Naive thymus-derived CD4-positive, alpha-beta T cell (primary cell): ENCODE measurements at regions not wholly inside any gene's neighbourhood (a gene's known extent, or its start where the extent isn't known, plus 50 kb on each side); places are given as distances from the start of the nearest gene placed in this dataset.

Experiments used
- ATAC-seq: fragments of 150-1000 bp; cut with Tn5 transposase; 2 replicates; pipeline ENCODE4 v1.10.0; 2021; ENCODE audit warnings: mild to moderate bottlenecking, moderate library complexity
- CTCF ChIA-PET: fragments of 350-600 bp; sonication (Branson Sonifier 250); formaldehyde crosslinking; loops from one replicate; lab custom pipeline; 2021; ENCODE audit warnings: antibody characterized with exemption; lab: Charles Lee
- POLR2A ChIA-PET: fragments of 350-600 bp; sonication (Branson Sonifier 250); formaldehyde crosslinking; loops from one replicate; lab custom pipeline; 2021; ENCODE audit warnings: antibody characterized with exemption, inconsistent platforms; lab: Charles Lee
- DNase-seq, 9 donors: peaks; one replicate each; pipeline versions ENCODE4 v3.0.0 to v3.0.0-alpha.2; 2020 to 2022; ENCODE audit warnings: mixed read lengths in 1 of 9
- H3K27ac ChIP-seq: one replicate; pipeline ENCODE4 v1.7.0; 2013; ENCODE audit warnings: mild to moderate bottlenecking, low read depth, low read length, moderate library complexity
- H3K27me3 ChIP-seq, 2 donors: one replicate each; pipeline ENCODE4 v1.7.0; 2013; ENCODE audit warnings: low read length in 2 of 2, mild to moderate bottlenecking in 2 of 2, moderate library complexity in 2 of 2; ENCODE audit not compliant: control insufficient read depth in 2 of 2, insufficient read depth in 2 of 2
- H3K36me3 ChIP-seq, 3 experiments: 1 replicate in 2 of 3; 2 replicates in 1 of 3; pipeline ENCODE4 v1.7.0; 2013; ENCODE audit warnings: low read length in 3 of 3, mild to moderate bottlenecking in 3 of 3, moderate library complexity in 1 of 3; ENCODE audit not compliant: insufficient read depth in 3 of 3, control insufficient read depth in 2 of 3
- H3K4me1 ChIP-seq, 2 donors: one replicate each; pipeline ENCODE4 v1.7.0; 2013; ENCODE audit warnings: low read length in 2 of 2, mild to moderate bottlenecking in 2 of 2, moderate library complexity in 1 of 2; ENCODE audit not compliant: control insufficient read depth in 2 of 2, insufficient read depth in 2 of 2
- H3K4me3 ChIP-seq: 2 replicates; pipeline ENCODE4 v1.7.0; 2013; ENCODE audit warnings: mild to moderate bottlenecking, low read length
- H3K9me3 ChIP-seq, 3 experiments: 1 replicate in 2 of 3; 2 replicates in 1 of 3; pipeline ENCODE4 v1.7.0; 2013; ENCODE audit warnings: low read length in 3 of 3; ENCODE audit not compliant: control insufficient read depth in 2 of 3
- H3K27ac Mint-ChIP-seq, 9 donors: one replicate each; pipeline ENCODE4 v1.8.0; 2020 to 2022; ENCODE audit warnings: mixed read lengths in 9 of 9, mild to moderate bottlenecking in 8 of 9, moderate library complexity in 5 of 9, inconsistent platforms in 2 of 9
- H3K27me3 Mint-ChIP-seq, 5 donors: one replicate each; pipeline ENCODE4 v1.8.0; 2021 to 2022; ENCODE audit warnings: mixed read lengths in 5 of 5, mild to moderate bottlenecking in 1 of 5
- H3K36me3 Mint-ChIP-seq, 5 donors: one replicate each; pipeline ENCODE4 v1.8.0; 2020 to 2022; ENCODE audit warnings: mixed read lengths in 5 of 5, mild to moderate bottlenecking in 3 of 5, inconsistent platforms in 1 of 5
- H3K4me1 Mint-ChIP-seq, 7 donors: one replicate each; pipeline ENCODE4 v1.8.0; 2020 to 2022; ENCODE audit warnings: mixed read lengths in 7 of 7, mild to moderate bottlenecking in 3 of 7, inconsistent platforms in 1 of 7
- H3K4me3 Mint-ChIP-seq, 10 donors: one replicate each; pipeline ENCODE4 v1.8.0; 2020 to 2022; ENCODE audit warnings: mild to moderate bottlenecking in 10 of 10, mixed read lengths in 10 of 10, moderate library complexity in 6 of 10, inconsistent platforms in 2 of 10
- H3K9me3 Mint-ChIP-seq, 11 donors: one replicate each; pipeline ENCODE4 v1.8.0; 2020 to 2022; ENCODE audit warnings: mixed read lengths in 11 of 11, mild to moderate bottlenecking in 4 of 11, inconsistent platforms in 1 of 11, moderate library complexity in 1 of 11
- intact Hi-C, 2 donors: fragments of 100-400 bp; cut with micrococcal nuclease; formaldehyde crosslinking; loops; one replicate each; pipeline ENCODE4 v1.15.1; 2023

GRCh38 chr16:54996186-54996585, 65.5 kb downstream of the IRX5 start:
- H3K27me3 Mint-ChIP-seq = peaks cover 0 to 36% (median 16%) of the 10 kb centered on the region in 5 donors
- intact Hi-C loops = no loop called here
- CTCF ChIA-PET = no interaction called here
- DNase-seq = no peak
- ATAC-seq = no peak
- H3K27ac Mint-ChIP-seq = no peak overlapping the region
- no peaks in the 10 kb centered on the region for H3K4me1 ChIP-seq
- POLR2A ChIA-PET = no interaction called here
- no peaks in the 10 kb centered on the region for H3K4me1 Mint-ChIP-seq
- no peaks in the 10 kb centered on the region for H3K9me3 ChIP-seq
- H3K4me3 ChIP-seq = no peak overlapping the region
- H3K27ac ChIP-seq = no peak overlapping the region
- H3K36me3 Mint-ChIP-seq = no peaks in the 10 kb centered on the region
- H3K4me3 Mint-ChIP-seq = no peak overlapping the region
- no peaks in the 10 kb centered on the region for H3K36me3 ChIP-seq
- H3K9me3 Mint-ChIP-seq = peaks cover 0 to 2% (median 0%) of the 10 kb centered on the region in 11 donors
- no peaks in the 10 kb centered on the region for H3K27me3 ChIP-seq

DNA sequence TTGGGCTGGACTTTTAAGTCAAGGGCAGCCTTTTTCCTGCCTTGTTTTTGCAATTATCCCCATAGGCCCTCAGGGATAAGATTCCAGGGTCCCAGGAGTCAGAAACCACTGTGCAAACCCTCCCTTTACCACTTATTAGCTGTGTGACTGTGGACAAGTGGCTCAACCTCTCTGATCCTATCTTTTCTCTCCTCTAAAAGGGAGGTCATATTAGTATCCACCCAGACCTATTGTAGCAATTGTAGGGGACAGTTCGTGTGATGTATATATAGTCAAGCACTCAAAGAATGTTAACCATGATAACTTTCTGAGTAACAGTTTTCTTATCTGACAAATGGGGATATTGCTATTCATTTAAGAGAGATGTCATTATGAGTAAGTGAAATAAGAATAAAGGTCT, 68.2 kb downstream of the IRX5 start:
- Histone ChIP-seq H3K27me3 (no peaks in the 10 kb centered on the region), H3K9me3 (no peaks in the 10 kb centered on the region), H3K36me3 (no peaks in the 10 kb centered on the region), H3K4me3 (no peak overlapping the region), H3K4me1 (no peaks in the 10 kb centered on the region), H3K27ac (no peak overlapping the region)
- DNase-seq = no peak
- CTCF ChIA-PET = no interaction called here
- Mint-ChIP-seq H3K4me3 (no peak overlapping the region), H3K9me3 (peaks cover 0 to 3% (median 0%) of the 10 kb centered on the region in 11 donors), H3K36me3 (no peaks in the 10 kb centered on the region), H3K4me1 (no peaks in the 10 kb centered on the region), H3K27ac (no peak overlapping the region), H3K27me3 (peaks cover 0 to 44% (median 16%) of the 10 kb centered on the region in 5 donors)
- POLR2A ChIA-PET = no interaction called here
- intact Hi-C loops = no loop called here
- ATAC-seq = no peak

GRCh38 chr16:54999481-54999880, 68.8 kb downstream of the IRX5 start:
- no peak for ATAC-seq
- Mint-ChIP-seq H3K4me1 (no peaks in the 10 kb centered on the region), H3K9me3 (peaks cover 0 to 3% (median 0%) of the 10 kb centered on the region in 11 donors), H3K36me3 (no peaks in the 10 kb centered on the region), H3K27ac (no peak overlapping the region), H3K27me3 (peaks cover 0 to 43% (median 16%) of the 10 kb centered on the region in 5 donors), H3K4me3 (no peak overlapping the region)
- ChIA-PET POLR2A (no interaction called here), CTCF (no interaction called here)
- no peak for DNase-seq
- intact Hi-C loops = no loop called here
- Histone ChIP-seq H3K36me3 (no peaks in the 10 kb centered on the region), H3K4me3 (no peak overlapping the region), H3K27me3 (no peaks in the 10 kb centered on the region), H3K4me1 (no peaks in the 10 kb centered on the region), H3K27ac (no peak overlapping the region), H3K9me3 (no peaks in the 10 kb centered on the region)

DNA sequence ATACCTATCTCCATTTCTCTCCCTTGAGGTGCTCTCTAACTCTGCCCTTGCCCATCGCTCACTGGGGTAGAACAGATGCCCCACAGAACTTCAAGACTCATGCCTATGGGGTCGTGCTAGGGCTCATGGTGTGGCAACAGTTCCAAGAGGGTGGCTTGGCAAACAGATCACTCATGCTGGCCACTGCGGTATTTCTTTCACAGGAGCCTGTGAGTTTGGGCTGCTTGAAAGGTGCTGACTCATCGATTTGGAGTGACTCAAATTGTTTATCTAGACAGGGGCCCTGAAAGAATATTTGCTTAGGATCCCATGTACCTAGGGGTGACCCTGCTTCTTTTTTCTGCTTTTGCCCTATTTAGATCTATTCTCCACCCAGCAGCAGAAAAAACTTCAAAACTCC, 69.9 kb downstream of the IRX5 start:
- H3K9me3 Mint-ChIP-seq = peaks cover 0 to 3% (median 0%) of the 10 kb centered on the region in 11 donors
- no peaks in the 10 kb centered on the region for H3K4me1 ChIP-seq
- no peaks in the 10 kb centered on the region for H3K4me1 Mint-ChIP-seq
- H3K27ac Mint-ChIP-seq = no peak overlapping the region
- H3K27me3 Mint-ChIP-seq = peaks cover 0 to 32% (median 12%) of the 10 kb centered on the region in 5 donors
- H3K27me3 ChIP-seq = no peaks in the 10 kb centered on the region
- no peaks in the 10 kb centered on the region for H3K9me3 ChIP-seq
- ChIA-PET CTCF (interaction anchor here (0.5 kb wide), 1 partner anchor 1948 kb away, joined by 4 read pairs; the partner anchor contains the start of gene CHD9NB), POLR2A (no interaction called here)
- no peak overlapping the region for H3K4me3 ChIP-seq
- intact Hi-C loops = no loop called here
- H3K27ac ChIP-seq = no peak overlapping the region
- H3K36me3 ChIP-seq = no peaks in the 10 kb centered on the region
- H3K4me3 Mint-ChIP-seq = no peak overlapping the region
- no peak for ATAC-seq
- H3K36me3 Mint-ChIP-seq = no peaks in the 10 kb centered on the region
- DNase-seq = no peak

GRCh38 chr16:55001931-55002330, 71.3 kb downstream of the IRX5 start:
- POLR2A ChIA-PET = no interaction called here
- H3K27ac Mint-ChIP-seq = no peak overlapping the region

GRCh38 chr16:55002419-55002818, 71.8 kb downstream of the IRX5 start:
- Histone ChIP-seq H3K36me3 (no peaks in the 10 kb centered on the region), H3K27ac (no peak overlapping the region), H3K4me3 (no peak overlapping the region), H3K9me3 (no peaks in the 10 kb centered on the region), H3K27me3 (no peaks in the 10 kb centered on the region), H3K4me1 (no peaks in the 10 kb centered on the region)
- H3K36me3 Mint-ChIP-seq = no peaks in the 10 kb centered on the region
- H3K9me3 Mint-ChIP-seq = peaks cover 0 to 5% (median 0%) of the 10 kb centered on the region in 11 donors
- H3K27ac Mint-ChIP-seq = no peak overlapping the region
- intact Hi-C loops = no loop called here
- peaks cover 0 to 21% (median 10%) of the 10 kb centered on the region in 5 donors for H3K27me3 Mint-ChIP-seq
- no peak overlapping the region for H3K4me3 Mint-ChIP-seq
- no peak for DNase-seq
- no peaks in the 10 kb centered on the region for H3K4me1 Mint-ChIP-seq
- ChIA-PET POLR2A (no interaction called here), CTCF (no interaction called here)
- no peak for ATAC-seq

More at GRCh38 chr16:55001931-55002330, 71.3 kb downstream of the IRX5 start:
- H3K4me3 ChIP-seq = no peak overlapping the region
- H3K9me3 Mint-ChIP-seq = peaks cover 0 to 5% (median 0%) of the 10 kb centered on the region in 11 donors
- no peaks in the 10 kb centered on the region for H3K36me3 Mint-ChIP-seq
- H3K4me3 Mint-ChIP-seq = no peak overlapping the region
- CTCF ChIA-PET = no interaction called here
- H3K27me3 Mint-ChIP-seq = peaks cover 0 to 26% (median 12%) of the 10 kb centered on the region in 5 donors
- no peaks in the 10 kb centered on the region for H3K4me1 Mint-ChIP-seq
- H3K27ac ChIP-seq = no peak overlapping the region
- intact Hi-C loops = no loop called here
- no peaks in the 10 kb centered on the region for H3K9me3 ChIP-seq
- no peaks in the 10 kb centered on the region for H3K27me3 ChIP-seq
- H3K36me3 ChIP-seq = no peaks in the 10 kb centered on the region
- no peaks in the 10 kb centered on the region for H3K4me1 ChIP-seq
- DNase-seq = no peak
- no peak for ATAC-seq

- Mint-ChIP-seq H3K9me3 (peaks cover 0 to 5% (median 0%) of the 10 kb centered on the region in 11 donors), H3K36me3 (no peaks in the 10 kb centered on the region), H3K27ac (no peak overlapping the region), H3K4me3 (no peak overlapping the region), H3K27me3 (peaks cover 0 to 17% (median 10%) of the 10 kb centered on the region in 5 donors), H3K4me1 (no peaks in the 10 kb centered on the region)
- Histone ChIP-seq H3K27me3 (no peaks in the 10 kb centered on the region), H3K4me1 (no peaks in the 10 kb centered on the region), H3K27ac (no peak overlapping the region), H3K36me3 (no peaks in the 10 kb centered on the region), H3K9me3 (no peaks in the 10 kb centered on the region), H3K4me3 (no peak overlapping the region)
- DNase-seq (no peak), ATAC-seq (no peak)
- CTCF ChIA-PET = no interaction called here
- intact Hi-C loops = no loop called here
- POLR2A ChIA-PET = no interaction called here
Observed at GRCh38 chr16:55003306-55003705, 72.6 kb downstream of the IRX5 start.
